H1 (cell line): ENCODE measurements at regions not wholly inside any gene's neighbourhood (a gene's known extent, or its start where the extent isn't known, plus 50 kb on each side); places are given as distances from the start of the nearest gene placed in this dataset.

ENCODE experiments used
- ASH2L ChIP-seq: fragments of 200-600, 300-600 bp; sonication (generic); IDR thresholded peaks from one replicate; pipeline ENCODE4 v1.7.1; 2017; ENCODE audit warnings: low read length
- EP300 ChIP-seq, 2 experiments: IDR thresholded peaks; 1 replicate in 1 of 2; 2 replicates in 1 of 2; pipeline ENCODE4 v1.6.1; 2011 to 2012; ENCODE audit warnings: low read depth in 2 of 2, low read length in 2 of 2, mild to moderate bottlenecking in 2 of 2, borderline replicate concordance in 1 of 2, inconsistent platforms in 1 of 2, moderate library complexity in 1 of 2
- EZH2 ChIP-seq: fragments of 200-600 bp; sonication (generic); IDR thresholded peaks from 2 replicates; pipeline ENCODE4 v1.7.1; 2012; ENCODE audit warnings: low read depth, mild to moderate bottlenecking, moderate library complexity, low read length, inconsistent platforms; ENCODE audit not compliant: severe bottlenecking
- RBBP5 ChIP-seq: IDR thresholded peaks from 2 replicates; pipeline ENCODE4 v1.7.1; 2012; ENCODE audit warnings: low read depth, mild to moderate bottlenecking, inconsistent platforms, low read length, moderate library complexity, borderline replicate concordance

- TF ChIP-seq ASH2L (no peak), EP300 (IDR thresholded peaks at IDR 0.05; ENCODE audit: borderline replicate concordance in 1 of 2, low read depth in 2 of 2, low read length in 2 of 2) (no peak), RBBP5 (no peak), EZH2 (no peak)
Measured at GRCh38 chr16:35732046-35732810, 2272.8 kb downstream of the TP53TG3F start.
